ENCODE measurements at regions not wholly inside any gene's neighbourhood (a gene's known extent, or its start where the extent isn't known, plus 50 kb on each side); places are given as distances from the start of the nearest gene placed in this dataset.

DNA sequence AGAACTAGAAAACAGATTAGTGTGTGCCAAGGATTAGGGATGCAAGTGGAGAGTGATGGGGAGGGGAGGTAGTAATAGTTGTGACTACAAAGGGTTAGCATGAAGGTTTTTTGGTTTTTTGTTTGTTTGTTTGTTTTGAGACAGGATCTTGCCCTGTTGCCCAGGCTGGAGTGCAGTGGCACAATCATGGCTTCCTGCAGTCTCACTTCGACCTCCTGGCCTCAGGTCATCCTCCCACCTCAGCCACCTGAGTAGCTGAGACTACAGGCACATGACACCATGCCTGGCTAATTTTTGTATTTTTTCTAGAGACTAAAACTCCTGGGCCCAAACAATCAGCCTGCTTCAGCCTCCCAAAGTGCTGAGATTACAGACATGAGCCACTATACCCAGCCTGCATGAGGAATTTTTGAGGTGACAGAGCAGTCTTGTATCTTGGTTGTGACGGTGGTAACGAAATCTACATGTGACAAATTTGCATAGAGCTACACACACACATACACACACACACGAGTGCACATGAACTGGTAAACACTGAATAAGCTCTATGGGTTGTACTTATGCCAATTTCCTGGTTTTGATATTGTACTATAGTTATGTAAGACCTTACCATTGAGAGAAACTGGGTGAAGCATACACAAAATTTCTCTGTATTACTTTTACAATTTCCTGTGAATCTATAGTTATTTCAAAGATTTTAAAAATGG, 59.6 kb upstream of the TOM1L1 start:
- Histone ChIP-seq H3K27ac (no peak overlapping the region), H3K9me3 (peaks cover 0 to 10% (median 0%) of the 10 kb centered on the region in 4 donors), H3K4me3 (no peak overlapping the region), H3K27me3 (no peaks in the 10 kb centered on the region), H3K4me1 (no peaks in the 10 kb centered on the region), H3K36me3 (no peaks in the 10 kb centered on the region)
- DNase-seq (ENCODE audit: low spot score in 2 of 2) = no peak
- TF ChIP-seq POLR2A (IDR thresholded peaks at IDR 0.05) (no peak), EP300 (IDR thresholded peaks at IDR 0.05) (no peak)
- TF ChIP-seq, protein P1, sequence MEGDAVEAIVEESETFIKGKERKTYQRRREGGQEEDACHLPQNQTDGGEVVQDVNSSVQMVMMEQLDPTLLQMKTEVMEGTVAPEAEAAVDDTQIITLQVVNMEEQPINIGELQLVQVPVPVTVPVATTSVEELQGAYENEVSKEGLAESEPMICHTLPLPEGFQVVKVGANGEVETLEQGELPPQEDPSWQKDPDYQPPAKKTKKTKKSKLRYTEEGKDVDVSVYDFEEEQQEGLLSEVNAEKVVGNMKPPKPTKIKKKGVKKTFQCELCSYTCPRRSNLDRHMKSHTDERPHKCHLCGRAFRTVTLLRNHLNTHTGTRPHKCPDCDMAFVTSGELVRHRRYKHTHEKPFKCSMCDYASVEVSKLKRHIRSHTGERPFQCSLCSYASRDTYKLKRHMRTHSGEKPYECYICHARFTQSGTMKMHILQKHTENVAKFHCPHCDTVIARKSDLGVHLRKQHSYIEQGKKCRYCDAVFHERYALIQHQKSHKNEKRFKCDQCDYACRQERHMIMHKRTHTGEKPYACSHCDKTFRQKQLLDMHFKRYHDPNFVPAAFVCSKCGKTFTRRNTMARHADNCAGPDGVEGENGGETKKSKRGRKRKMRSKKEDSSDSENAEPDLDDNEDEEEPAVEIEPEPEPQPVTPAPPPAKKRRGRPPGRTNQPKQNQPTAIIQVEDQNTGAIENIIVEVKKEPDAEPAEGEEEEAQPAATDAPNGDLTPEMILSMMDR (IDR thresholded peaks at IDR 0.05) = no peak
- 64 to 73% methylated on average over 4 of the region's 4 CpGs for WGBS, 2 donors

GRCh38 chr17:54841656-54842055, 59.0 kb upstream of the TOM1L1 start:
- no peaks in the 10 kb centered on the region for H3K36me3 ChIP-seq
- no peak for DNase-seq (ENCODE audit: low spot score in 2 of 2)
- H3K27ac ChIP-seq = no peak overlapping the region
- H3K27me3 ChIP-seq = no peaks in the 10 kb centered on the region
- no peak for TF ChIP-seq EP300 (IDR thresholded peaks at IDR 0.05)
- TF ChIP-seq, protein P1 (IDR thresholded peaks at IDR 0.05) = no peak
- TF ChIP-seq POLR2A (IDR thresholded peaks at IDR 0.05) = no peak
- H3K4me3 ChIP-seq = no peak overlapping the region
- no peaks in the 10 kb centered on the region for H3K4me1 ChIP-seq
- 53 to 67% methylated on average over 2 of the region's 2 CpGs for WGBS, 2 donors
- H3K9me3 ChIP-seq = peaks cover 0 to 5% (median 0%) of the 10 kb centered on the region in 4 donors

GRCh38 chr17:54844233-54844632, 56.4 kb upstream of the TOM1L1 start:
- no peak for TF ChIP-seq POLR2A (IDR thresholded peaks at IDR 0.05)
- TF ChIP-seq EP300 (IDR thresholded peaks at IDR 0.05) = no peak
- TF ChIP-seq, protein P1 (IDR thresholded peaks at IDR 0.05) = no peak
- no peak overlapping the region for H3K4me3 ChIP-seq
- no peaks in the 10 kb centered on the region for H3K36me3 ChIP-seq
- no peaks in the 10 kb centered on the region for H3K27me3 ChIP-seq
- no peak overlapping the region for H3K27ac ChIP-seq
- H3K9me3 ChIP-seq = no peaks in the 10 kb centered on the region
- 70 to 71% methylated on average over 5 of the region's 5 CpGs for WGBS, 2 donors
- no peak for DNase-seq (ENCODE audit: low spot score in 2 of 2)
- H3K4me1 ChIP-seq = no peaks in the 10 kb centered on the region

- Histone ChIP-seq H3K4me3 (no peak overlapping the region), H3K4me1 (no peaks in the 10 kb centered on the region), H3K27ac (no peak overlapping the region), H3K27me3 (no peaks in the 10 kb centered on the region), H3K9me3 (no peaks in the 10 kb centered on the region), H3K36me3 (no peaks in the 10 kb centered on the region)
- TF ChIP-seq, protein P1 (IDR thresholded peaks at IDR 0.05) = no peak
- no peak for TF ChIP-seq EP300 (IDR thresholded peaks at IDR 0.05)
- TF ChIP-seq POLR2A (IDR thresholded peaks at IDR 0.05) = no peak
- DNase-seq (ENCODE audit: low spot score in 2 of 2) = no peak
- WGBS, 2 donors = 73 to 93% methylated on average over 2 of the region's 2 CpGs
These were observed 52.2 kb upstream of the TOM1L1 start for GRCh38 chr17:54848368-54848987.

GRCh38 chr17:54849660-54850059, 51.0 kb upstream of the TOM1L1 start:
- WGBS, 2 donors = 78 to 87% methylated on average over 6 of the region's 6 CpGs
- H3K4me1 ChIP-seq = no peaks in the 10 kb centered on the region
- TF ChIP-seq, protein P1 (IDR thresholded peaks at IDR 0.05) = no peak
- TF ChIP-seq POLR2A (IDR thresholded peaks at IDR 0.05) (no peak), EP300 (IDR thresholded peaks at IDR 0.05) (no peak)

More at GRCh38 chr17:54849660-54850059, 51.0 kb upstream of the TOM1L1 start:
- no peaks in the 10 kb centered on the region for H3K36me3 ChIP-seq
- no peaks in the 10 kb centered on the region for H3K9me3 ChIP-seq
- no peak for DNase-seq (ENCODE audit: low spot score in 2 of 2)
- H3K27ac ChIP-seq = no peak overlapping the region
- no peaks in the 10 kb centered on the region for H3K27me3 ChIP-seq
- H3K4me3 ChIP-seq = no peak overlapping the region
